ENCODE measurements at regions not wholly inside any gene's neighbourhood (a gene's known extent, or its start where the extent isn't known, plus 50 kb on each side); places are given as distances from the start of the nearest gene placed in this dataset.

- H3K27ac ChIP-seq (ENCODE audit: low read depth, low read length, poor library complexity, severe bottlenecking), result peak overlapping the region; percentile 69
- intact Hi-C loops (cut with micrococcal nuclease; ENCODE audit: unreplicated experiment), result no loop called here
- POLR2A ChIA-PET (ENCODE audit: low non-redundant PET), result no interaction called here
Measured at GRCh38 chr4:30802622-30803323, 82.6 kb downstream of the PCDH7 start.

GRCh38 chr4:30808276-30808675, 88.1 kb downstream of the PCDH7 start:
- TF ChIP-seq EZH2 (IDR thresholded peaks at IDR 0.05; ENCODE audit: borderline replicate concordance, low read depth, low read length, poor library complexity, severe bottlenecking) (no peak), CTCF (conservative IDR thresholded peaks at IDR 0.05; ENCODE audit: low read depth, low read length) (no peak)
- Histone ChIP-seq H3K36me3 (ENCODE audit: insufficient read depth, low read length, poor library complexity, severe bottlenecking) (peaks cover 6% of the 10 kb centered on the region), H3K27me3 (replicated peaks; ENCODE audit: insufficient read depth, low read depth, low read length, poor library complexity) (no peaks in the 10 kb centered on the region), H3K27ac (ENCODE audit: low read depth, low read length, poor library complexity, severe bottlenecking) (no peak overlapping the region), H3K4me1 (ENCODE audit: insufficient read depth, low read length, poor library complexity, severe bottlenecking) (peaks cover 29% of the 10 kb centered on the region), H3K4me3 (ENCODE audit: low read depth, low read length, poor library complexity, severe bottlenecking) (no peak overlapping the region), H3K9me3 (ENCODE audit: low read depth, low read length, poor library complexity, severe bottlenecking) (no peaks in the 10 kb centered on the region)
- POLR2A ChIA-PET (ENCODE audit: low non-redundant PET), result no interaction called here
- intact Hi-C loops (cut with micrococcal nuclease; ENCODE audit: unreplicated experiment), result no loop called here
- DNase-seq (ENCODE audit: low spot score), result no peak
- CTCF ChIA-PET, result no interaction called here
- no TSS peak for BruUV-seq (replicated peaks)

More at GRCh38 chr4:30802622-30803323, 82.6 kb downstream of the PCDH7 start:
- H3K36me3 ChIP-seq (ENCODE audit: insufficient read depth, low read length, poor library complexity, severe bottlenecking), result peaks cover 6% of the 10 kb centered on the region
- CTCF ChIA-PET, result no interaction called here
- no peak for TF ChIP-seq EZH2 (IDR thresholded peaks at IDR 0.05; ENCODE audit: borderline replicate concordance, low read depth, low read length, poor library complexity, severe bottlenecking)
- TF ChIP-seq CTCF (conservative IDR thresholded peaks at IDR 0.05; ENCODE audit: low read depth, low read length), result no peak
- no TSS peak for BruUV-seq (replicated peaks)
- no peaks in the 10 kb centered on the region for H3K9me3 ChIP-seq (ENCODE audit: low read depth, low read length, poor library complexity, severe bottlenecking)
- peak overlapping the region; percentile 14 for H3K4me3 ChIP-seq (ENCODE audit: low read depth, low read length, poor library complexity, severe bottlenecking)
- DNase-seq (ENCODE audit: low spot score), result peak; percentile 91
- H3K27me3 ChIP-seq (replicated peaks; ENCODE audit: insufficient read depth, low read depth, low read length, poor library complexity), result no peaks in the 10 kb centered on the region
- H3K4me1 ChIP-seq (ENCODE audit: insufficient read depth, low read length, poor library complexity, severe bottlenecking), result peaks cover 30% of the 10 kb centered on the region

GRCh38 chr4:30811296-30811695, 91.1 kb downstream of the PCDH7 start:
- TF ChIP-seq CTCF (conservative IDR thresholded peaks at IDR 0.05; ENCODE audit: low read depth, low read length) (no peak), EZH2 (IDR thresholded peaks at IDR 0.05; ENCODE audit: borderline replicate concordance, low read depth, low read length, poor library complexity, severe bottlenecking) (no peak)
- Histone ChIP-seq H3K4me1 (ENCODE audit: insufficient read depth, low read length, poor library complexity, severe bottlenecking) (peaks cover 26% of the 10 kb centered on the region), H3K9me3 (ENCODE audit: low read depth, low read length, poor library complexity, severe bottlenecking) (no peaks in the 10 kb centered on the region), H3K27me3 (replicated peaks; ENCODE audit: insufficient read depth, low read depth, low read length, poor library complexity) (no peaks in the 10 kb centered on the region), H3K27ac (ENCODE audit: low read depth, low read length, poor library complexity, severe bottlenecking) (no peak overlapping the region), H3K4me3 (ENCODE audit: low read depth, low read length, poor library complexity, severe bottlenecking) (no peak overlapping the region), H3K36me3 (ENCODE audit: insufficient read depth, low read length, poor library complexity, severe bottlenecking) (no peaks in the 10 kb centered on the region)
- DNase-seq (ENCODE audit: low spot score), result no peak
- intact Hi-C loops (cut with micrococcal nuclease; ENCODE audit: unreplicated experiment), result no loop called here
- POLR2A ChIA-PET (ENCODE audit: low non-redundant PET), result no interaction called here
- BruUV-seq (replicated peaks), result no TSS peak
- CTCF ChIA-PET, result no interaction called here
